Stimulated activated naive B cell treated with anti-CD40 and anti-IgM and Interleukin-4, amounts not matched to agents 10 μg/mL and 1 μg/mL and 100 μg/mL, for 72 hours (primary cell): ENCODE measurements at regions not wholly inside any gene's neighbourhood (a gene's known extent, or its start where the extent isn't known, plus 50 kb on each side); places are given as distances from the start of the nearest gene placed in this dataset.

Experiments
- ATAC-seq, 2 donors: fragments of 150-1000 bp; cut with Tn5 transposase; replicated peaks; 2 replicates each; pipeline ENCODE4 v1.10.0; 2021; ENCODE audit warnings: moderate library complexity in 1 of 2
- DNase-seq: peaks from one replicate; pipeline ENCODE4 v3.0.0; 2021
- H3K27ac Mint-ChIP-seq: one replicate; pipeline ENCODE4 v1.8.0; 2022; ENCODE audit warnings: mild to moderate bottlenecking, mixed read lengths
- H3K27me3 Mint-ChIP-seq, 2 donors: one replicate each; pipeline ENCODE4 v1.8.0; 2022; ENCODE audit warnings: mixed read lengths in 2 of 2
- H3K36me3 Mint-ChIP-seq, 2 donors: one replicate each; pipeline ENCODE4 v1.8.0; 2022; ENCODE audit warnings: mixed read lengths in 2 of 2, mild to moderate bottlenecking in 1 of 2
- H3K4me1 Mint-ChIP-seq, 2 donors: one replicate each; pipeline ENCODE4 v1.8.0; 2022; ENCODE audit warnings: mixed read lengths in 2 of 2, mild to moderate bottlenecking in 1 of 2
- H3K4me3 Mint-ChIP-seq, 2 donors: one replicate each; pipeline ENCODE4 v1.8.0; 2022; ENCODE audit warnings: mild to moderate bottlenecking in 2 of 2, mixed read lengths in 2 of 2, moderate library complexity in 1 of 2
- H3K9me3 Mint-ChIP-seq, 2 donors: one replicate each; pipeline ENCODE4 v1.8.0; 2022; ENCODE audit warnings: mixed read lengths in 2 of 2, mild to moderate bottlenecking in 1 of 2

GRCh38 chr13:79267560-79267959, 138.5 kb downstream of the RBM26 start:
- peaks cover 5 to 25% of the 10 kb centered on the region in 2 donors for H3K27me3 Mint-ChIP-seq
- H3K4me1 Mint-ChIP-seq = no peaks in the 10 kb centered on the region
- peaks cover 2 to 4% of the 10 kb centered on the region in 2 donors for H3K9me3 Mint-ChIP-seq
- no peak overlapping the region for H3K27ac Mint-ChIP-seq
- H3K4me3 Mint-ChIP-seq = no peak overlapping the region
- ATAC-seq (no peak), DNase-seq (no peak)
- H3K36me3 Mint-ChIP-seq = no peaks in the 10 kb centered on the region

- no peaks in the 10 kb centered on the region for H3K9me3 Mint-ChIP-seq
- no peak for ATAC-seq
- H3K4me1 Mint-ChIP-seq = no peaks in the 10 kb centered on the region
- DNase-seq = no peak
- no peaks in the 10 kb centered on the region for H3K36me3 Mint-ChIP-seq
- no peak overlapping the region for H3K27ac Mint-ChIP-seq
- peaks cover 2 to 17% of the 10 kb centered on the region in 2 donors for H3K27me3 Mint-ChIP-seq
- H3K4me3 Mint-ChIP-seq = no peak overlapping the region
Observed at GRCh38 chr13:79258489-79258888, 147.6 kb downstream of the RBM26 start.

- no peak overlapping the region for H3K27ac Mint-ChIP-seq
- peak; percentile 38 to 41 for ATAC-seq
- no peak overlapping the region for H3K4me3 Mint-ChIP-seq
Observed at GRCh38 chr13:79246578-79246949, 159.5 kb downstream of the RBM26 start.

GRCh38 chr13:79245937-79246577, 160.0 kb downstream of the RBM26 start:
- DNase-seq (no peak), ATAC-seq (peak in 1 of 2 donors; percentile 42)
- Mint-ChIP-seq H3K9me3 (no peaks in the 10 kb centered on the region), H3K27me3 (no peaks in the 10 kb centered on the region), H3K27ac (no peak overlapping the region), H3K36me3 (no peaks in the 10 kb centered on the region), H3K4me1 (peaks cover 5 to 10% of the 10 kb centered on the region in 2 donors), H3K4me3 (no peak overlapping the region)

More at GRCh38 chr13:79246578-79246949, 159.5 kb downstream of the RBM26 start:
- no peaks in the 10 kb centered on the region for H3K9me3 Mint-ChIP-seq
- H3K4me1 Mint-ChIP-seq = peaks cover 5 to 10% of the 10 kb centered on the region in 2 donors
- no peaks in the 10 kb centered on the region for H3K36me3 Mint-ChIP-seq
- H3K27me3 Mint-ChIP-seq = no peaks in the 10 kb centered on the region
- no peak for DNase-seq

GRCh38 chr13:79241697-79242096, 164.4 kb downstream of the RBM26 start:
- no peak for ATAC-seq
- DNase-seq = no peak
- Mint-ChIP-seq H3K27ac (no peak overlapping the region), H3K36me3 (no peaks in the 10 kb centered on the region), H3K4me3 (no peak overlapping the region), H3K4me1 (peaks cover 5 to 10% of the 10 kb centered on the region in 2 donors), H3K27me3 (peaks cover 0 to 6% of the 10 kb centered on the region in 2 donors), H3K9me3 (no peaks in the 10 kb centered on the region)

- H3K9me3 Mint-ChIP-seq = peaks cover 0 to 3% of the 10 kb centered on the region in 2 donors
- peaks cover 4 to 12% of the 10 kb centered on the region in 2 donors for H3K27me3 Mint-ChIP-seq
- no peak for ATAC-seq
- DNase-seq = no peak
- peaks cover 0 to 2% of the 10 kb centered on the region in 2 donors for H3K4me1 Mint-ChIP-seq
- no peak overlapping the region for H3K4me3 Mint-ChIP-seq
- no peak overlapping the region for H3K27ac Mint-ChIP-seq
- no peaks in the 10 kb centered on the region for H3K36me3 Mint-ChIP-seq
Observed at GRCh38 chr13:79237981-79238380, 168.1 kb downstream of the RBM26 start.

GRCh38 chr13:79231887-79232286, 174.2 kb downstream of the RBM26 start:
- Mint-ChIP-seq H3K27me3 (peaks cover 4 to 5% of the 10 kb centered on the region in 2 donors), H3K4me3 (no peak overlapping the region), H3K9me3 (peaks cover 0 to 3% of the 10 kb centered on the region in 2 donors), H3K4me1 (peaks cover 4 to 10% of the 10 kb centered on the region in 2 donors), H3K27ac (no peak overlapping the region), H3K36me3 (no peaks in the 10 kb centered on the region)
- ATAC-seq = no peak
- DNase-seq = no peak

GRCh38 chr13:79229761-79230160, 176.3 kb downstream of the RBM26 start:
- Mint-ChIP-seq H3K27ac (no peak overlapping the region), H3K4me3 (no peak overlapping the region), H3K36me3 (no peaks in the 10 kb centered on the region), H3K9me3 (no peaks in the 10 kb centered on the region), H3K4me1 (peaks cover 8 to 12% of the 10 kb centered on the region in 2 donors), H3K27me3 (peaks cover 4 to 8% of the 10 kb centered on the region in 2 donors)
- DNase-seq = no peak
- no peak for ATAC-seq

GRCh38 chr13:79228972-79229371, 177.1 kb downstream of the RBM26 start:
- DNase-seq (no peak), ATAC-seq (no peak)
- peaks cover 8 to 12% of the 10 kb centered on the region in 2 donors for H3K4me1 Mint-ChIP-seq
- no peaks in the 10 kb centered on the region for H3K36me3 Mint-ChIP-seq
- no peak overlapping the region for H3K27ac Mint-ChIP-seq
- H3K4me3 Mint-ChIP-seq = no peak overlapping the region
- H3K27me3 Mint-ChIP-seq = peaks cover 9 to 12% of the 10 kb centered on the region in 2 donors
- H3K9me3 Mint-ChIP-seq = no peaks in the 10 kb centered on the region

GRCh38 chr13:79227418-79227817, 178.6 kb downstream of the RBM26 start:
- Mint-ChIP-seq H3K27ac (no peak overlapping the region), H3K4me1 (peaks cover 8 to 12% of the 10 kb centered on the region in 2 donors), H3K4me3 (no peak overlapping the region), H3K9me3 (no peaks in the 10 kb centered on the region), H3K27me3 (peaks cover 21 to 26% of the 10 kb centered on the region in 2 donors), H3K36me3 (no peaks in the 10 kb centered on the region)
- ATAC-seq (peak; percentile 93 to 97), DNase-seq (no peak)

- peaks cover 8 to 12% of the 10 kb centered on the region in 2 donors for H3K4me1 Mint-ChIP-seq
- ATAC-seq (peak; percentile 22 to 23), DNase-seq (no peak)
- H3K9me3 Mint-ChIP-seq = peaks cover 0 to 1% of the 10 kb centered on the region in 2 donors
- no peaks in the 10 kb centered on the region for H3K36me3 Mint-ChIP-seq
- peaks cover 22 to 30% of the 10 kb centered on the region in 2 donors for H3K27me3 Mint-ChIP-seq
- no peak overlapping the region for H3K4me3 Mint-ChIP-seq
- H3K27ac Mint-ChIP-seq = no peak overlapping the region
Observed at GRCh38 chr13:79226938-79227337, 179.1 kb downstream of the RBM26 start.

- ATAC-seq (no peak), DNase-seq (no peak)
- peaks cover 22 to 37% of the 10 kb centered on the region in 2 donors for H3K27me3 Mint-ChIP-seq
Observed at GRCh38 chr13:79226250-79226649, 179.8 kb downstream of the RBM26 start.

GRCh38 chr13:79225487-79226232, 180.4 kb downstream of the RBM26 start:
- Mint-ChIP-seq H3K9me3 (peaks cover 0 to 2% of the 10 kb centered on the region in 2 donors), H3K27me3 (peaks cover 22 to 38% of the 10 kb centered on the region in 2 donors), H3K27ac (no peak overlapping the region), H3K36me3 (no peaks in the 10 kb centered on the region), H3K4me1 (peaks cover 8 to 12% of the 10 kb centered on the region in 2 donors), H3K4me3 (no peak overlapping the region)
- ATAC-seq = no peak
- DNase-seq = no peak

More at GRCh38 chr13:79226250-79226649, 179.8 kb downstream of the RBM26 start:
- H3K36me3 Mint-ChIP-seq = no peaks in the 10 kb centered on the region
- H3K4me3 Mint-ChIP-seq = no peak overlapping the region
- H3K9me3 Mint-ChIP-seq = peaks cover 0 to 2% of the 10 kb centered on the region in 2 donors
- H3K4me1 Mint-ChIP-seq = peaks cover 8 to 12% of the 10 kb centered on the region in 2 donors
- H3K27ac Mint-ChIP-seq = no peak overlapping the region

GRCh38 chr13:79222427-79223205, 183.4 kb downstream of the RBM26 start:
- Mint-ChIP-seq H3K4me3 (no peak overlapping the region), H3K36me3 (no peaks in the 10 kb centered on the region), H3K27me3 (peaks cover 27 to 46% of the 10 kb centered on the region in 2 donors), H3K9me3 (peaks cover 0 to 2% of the 10 kb centered on the region in 2 donors), H3K4me1 (peaks cover 6 to 9% of the 10 kb centered on the region in 2 donors), H3K27ac (no peak overlapping the region)
- DNase-seq = no peak
- ATAC-seq = no peak
